ENCODE measurements at regions not wholly inside any gene's neighbourhood (a gene's known extent, or its start where the extent isn't known, plus 50 kb on each side); places are given as distances from the start of the nearest gene placed in this dataset.

DNA sequence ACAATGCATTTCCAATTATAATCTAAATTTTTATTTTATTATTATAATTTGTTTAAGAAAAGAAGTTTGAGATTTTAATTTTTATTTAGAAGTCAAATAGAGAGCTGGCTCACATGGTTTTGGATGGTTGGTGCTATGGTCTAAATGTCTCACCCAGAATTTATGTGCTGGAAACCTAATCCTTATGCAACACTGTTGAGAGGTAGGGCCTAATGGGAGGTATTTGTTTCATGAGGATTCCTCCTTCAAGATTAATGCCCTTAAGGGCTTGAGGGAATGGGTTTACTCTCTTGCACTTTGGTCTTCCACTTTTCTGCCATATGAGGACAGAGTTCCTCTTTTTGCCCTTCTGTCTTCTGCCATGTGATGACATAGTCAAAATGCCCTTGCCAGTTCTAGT, 960.5 kb upstream of the IGFBP7 start:
- Histone ChIP-seq H3K79me2 (ENCODE audit: insufficient read depth, low read depth, low read length) (no peaks in the 10 kb centered on the region), H4K20me1 (ENCODE audit: insufficient read depth, low read length) (no peaks in the 10 kb centered on the region), H3K9me3 (ENCODE audit: low read length) (no peaks in the 10 kb centered on the region), H3K36me3 (ENCODE audit: insufficient read depth, low read length) (no peaks in the 10 kb centered on the region), H3K9me2 (ENCODE audit: insufficient read depth, low read length) (no peaks in the 10 kb centered on the region), H3K4me2 (ENCODE audit: low read length) (no peak overlapping the region), H3K4me3 (ENCODE audit: low read depth, low read length, poor library complexity, severe bottlenecking) (no peak overlapping the region), H3K27ac (ENCODE audit: low read depth, low read length, poor library complexity, severe bottlenecking) (no peak overlapping the region), H3K4me1 (ENCODE audit: insufficient read depth, low read length, poor library complexity, severe bottlenecking) (no peaks in the 10 kb centered on the region), H2AFZ (ENCODE audit: low read length) (no peak overlapping the region)
- CTCF ChIA-PET (ENCODE audit: unreplicated experiment) = no interaction called here
- POLR2A ChIA-PET = no interaction called here
- TF ChIP-seq EZH2phosphoT487 (IDR thresholded peaks at IDR 0.05; ENCODE audit: borderline replicate concordance, low read depth, low read length) = no peak
- TF ChIP-seq, protein P1, sequence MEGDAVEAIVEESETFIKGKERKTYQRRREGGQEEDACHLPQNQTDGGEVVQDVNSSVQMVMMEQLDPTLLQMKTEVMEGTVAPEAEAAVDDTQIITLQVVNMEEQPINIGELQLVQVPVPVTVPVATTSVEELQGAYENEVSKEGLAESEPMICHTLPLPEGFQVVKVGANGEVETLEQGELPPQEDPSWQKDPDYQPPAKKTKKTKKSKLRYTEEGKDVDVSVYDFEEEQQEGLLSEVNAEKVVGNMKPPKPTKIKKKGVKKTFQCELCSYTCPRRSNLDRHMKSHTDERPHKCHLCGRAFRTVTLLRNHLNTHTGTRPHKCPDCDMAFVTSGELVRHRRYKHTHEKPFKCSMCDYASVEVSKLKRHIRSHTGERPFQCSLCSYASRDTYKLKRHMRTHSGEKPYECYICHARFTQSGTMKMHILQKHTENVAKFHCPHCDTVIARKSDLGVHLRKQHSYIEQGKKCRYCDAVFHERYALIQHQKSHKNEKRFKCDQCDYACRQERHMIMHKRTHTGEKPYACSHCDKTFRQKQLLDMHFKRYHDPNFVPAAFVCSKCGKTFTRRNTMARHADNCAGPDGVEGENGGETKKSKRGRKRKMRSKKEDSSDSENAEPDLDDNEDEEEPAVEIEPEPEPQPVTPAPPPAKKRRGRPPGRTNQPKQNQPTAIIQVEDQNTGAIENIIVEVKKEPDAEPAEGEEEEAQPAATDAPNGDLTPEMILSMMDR (conservative IDR thresholded peaks at IDR 0.05; ENCODE audit: low read length) = no peak
- intact Hi-C loops (cut with micrococcal nuclease; ENCODE audit: unreplicated experiment) = no loop called here
- BruUV-seq (replicated peaks) = no TSS peak
- no peak for DNase-seq (ENCODE audit: low spot score)

DNA sequence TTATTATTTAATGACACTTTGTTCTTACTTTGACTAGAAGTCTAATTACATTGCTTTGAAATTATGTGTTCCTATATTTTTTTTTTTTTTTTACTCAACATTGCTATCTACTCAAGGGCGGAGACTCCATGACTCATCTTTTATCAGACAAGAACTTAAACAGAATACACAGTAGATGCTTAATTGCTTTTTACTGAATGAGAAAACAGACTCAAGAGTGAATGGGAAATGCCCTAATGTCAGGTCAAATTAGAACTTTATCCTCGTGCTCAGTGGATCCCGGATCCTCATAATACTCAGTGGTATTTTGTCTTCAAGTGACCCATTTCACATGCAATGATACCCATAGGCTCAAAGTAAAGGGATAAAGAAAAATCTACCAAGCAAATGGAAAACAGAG, 954.5 kb upstream of the IGFBP7 start:
- no peaks in the 10 kb centered on the region for H3K79me2 ChIP-seq (ENCODE audit: insufficient read depth, low read depth, low read length)
- CTCF ChIA-PET (ENCODE audit: unreplicated experiment) = no interaction called here
- no peak for DNase-seq (ENCODE audit: low spot score)
- no TSS peak for BruUV-seq (replicated peaks)
- no peaks in the 10 kb centered on the region for H3K9me3 ChIP-seq (ENCODE audit: low read length)
- no peak overlapping the region for H3K27ac ChIP-seq (ENCODE audit: low read depth, low read length, poor library complexity, severe bottlenecking)
- no peaks in the 10 kb centered on the region for H3K36me3 ChIP-seq (ENCODE audit: insufficient read depth, low read length)
- no peak overlapping the region for H3K4me3 ChIP-seq (ENCODE audit: low read depth, low read length, poor library complexity, severe bottlenecking)
- H3K4me2 ChIP-seq (ENCODE audit: low read length) = no peak overlapping the region
- no peaks in the 10 kb centered on the region for H4K20me1 ChIP-seq (ENCODE audit: insufficient read depth, low read length)
- POLR2A ChIA-PET = no interaction called here
- intact Hi-C loops (cut with micrococcal nuclease; ENCODE audit: unreplicated experiment) = no loop called here
- no peaks in the 10 kb centered on the region for H3K4me1 ChIP-seq (ENCODE audit: insufficient read depth, low read length, poor library complexity, severe bottlenecking)
- H3K9me2 ChIP-seq (ENCODE audit: insufficient read depth, low read length) = no peaks in the 10 kb centered on the region
- no peak overlapping the region for H2AFZ ChIP-seq (ENCODE audit: low read length)
- TF ChIP-seq EZH2phosphoT487 (IDR thresholded peaks at IDR 0.05; ENCODE audit: borderline replicate concordance, low read depth, low read length) = no peak
- TF ChIP-seq, protein P1 (conservative IDR thresholded peaks at IDR 0.05; ENCODE audit: low read length) = no peak

GRCh38 chr4:58063404-58064160, 953.4 kb upstream of the IGFBP7 start:
- intact Hi-C loops (cut with micrococcal nuclease; ENCODE audit: unreplicated experiment) = no loop called here
- no peaks in the 10 kb centered on the region for H3K79me2 ChIP-seq (ENCODE audit: insufficient read depth, low read depth, low read length)

More at GRCh38 chr4:58063404-58064160, 953.4 kb upstream of the IGFBP7 start:
- ChIA-PET POLR2A (no interaction called here), CTCF (ENCODE audit: unreplicated experiment) (no interaction called here)
- Histone ChIP-seq H3K9me2 (ENCODE audit: insufficient read depth, low read length) (no peaks in the 10 kb centered on the region), H4K20me1 (ENCODE audit: insufficient read depth, low read length) (no peaks in the 10 kb centered on the region), H3K4me2 (ENCODE audit: low read length) (no peak overlapping the region), H3K27ac (ENCODE audit: low read depth, low read length, poor library complexity, severe bottlenecking) (no peak overlapping the region), H3K4me1 (ENCODE audit: insufficient read depth, low read length, poor library complexity, severe bottlenecking) (no peaks in the 10 kb centered on the region), H3K4me3 (ENCODE audit: low read depth, low read length, poor library complexity, severe bottlenecking) (no peak overlapping the region), H3K9me3 (ENCODE audit: low read length) (no peaks in the 10 kb centered on the region), H3K36me3 (ENCODE audit: insufficient read depth, low read length) (no peaks in the 10 kb centered on the region), H2AFZ (ENCODE audit: low read length) (no peak overlapping the region)
- TF ChIP-seq EZH2phosphoT487 (IDR thresholded peaks at IDR 0.05; ENCODE audit: borderline replicate concordance, low read depth, low read length) = no peak
- TF ChIP-seq, protein P1 (conservative IDR thresholded peaks at IDR 0.05; ENCODE audit: low read length) = no peak
- no TSS peak for BruUV-seq (replicated peaks)
- no peak for DNase-seq (ENCODE audit: low spot score)
